Mesendoderm (in vitro differentiated cells): ENCODE measurements at regions not wholly inside any gene's neighbourhood (a gene's known extent, or its start where the extent isn't known, plus 50 kb on each side); places are given as distances from the start of the nearest gene placed in this dataset.

Experiments
- DNase-seq: peaks from one replicate; pipeline ENCODE4 v3.0.0; 2013
- H2AK5ac ChIP-seq: 2 replicates; pipeline ENCODE4 v1.6.1; 2013; ENCODE audit warnings: low read length, inconsistent platforms
- H2BK120ac ChIP-seq: 2 replicates; pipeline ENCODE4 v1.6.1; 2013; ENCODE audit warnings: low read depth, mild to moderate bottlenecking, low read length, moderate library complexity, mixed read lengths
- H2BK15ac ChIP-seq: replicated peaks from 2 replicates; pipeline ENCODE4 v1.6.1; 2013; ENCODE audit warnings: low read depth, mild to moderate bottlenecking, moderate library complexity
- H2BK5ac ChIP-seq: 2 replicates; pipeline ENCODE4 v1.6.1; 2013; ENCODE audit warnings: low read length, inconsistent platforms
- H3K18ac ChIP-seq: 2 replicates; pipeline ENCODE4 v1.6.1; 2013; ENCODE audit warnings: mild to moderate bottlenecking, low read length, mixed read lengths
- H3K23ac ChIP-seq: one replicate; pipeline ENCODE4 v1.6.1; 2013; ENCODE audit warnings: low read length
- H3K27ac ChIP-seq: 2 replicates; pipeline ENCODE4 v1.5.1; 2013; ENCODE audit warnings: low read depth, mild to moderate bottlenecking, inconsistent platforms, low read length, moderate library complexity
- H3K27me3 ChIP-seq: 2 replicates; pipeline ENCODE4 v1.6.1; 2013; ENCODE audit warnings: low read length, control low read depth, mild to moderate bottlenecking, inconsistent platforms; ENCODE audit not compliant: insufficient read depth, poor library complexity
- H3K36me3 ChIP-seq: 2 replicates; pipeline ENCODE4 v1.6.1; 2013; ENCODE audit warnings: low read length, inconsistent platforms; ENCODE audit not compliant: control insufficient read depth, insufficient read depth
- H3K4ac ChIP-seq: one replicate; pipeline ENCODE4 v1.6.1; 2013; ENCODE audit warnings: low read depth, mild to moderate bottlenecking, low read length, moderate library complexity
- H3K4me1 ChIP-seq: 2 replicates; pipeline ENCODE4 v1.6.1; 2013; ENCODE audit warnings: low read depth, low read length, inconsistent platforms; ENCODE audit not compliant: control insufficient read depth
- H3K4me2 ChIP-seq: 2 replicates; pipeline ENCODE4 v1.6.1; 2013; ENCODE audit warnings: low read length
- H3K4me3 ChIP-seq: 2 replicates; pipeline ENCODE4 v1.5.1; 2013; ENCODE audit warnings: mild to moderate bottlenecking, low read length
- H3K56ac ChIP-seq: one replicate; pipeline ENCODE4 v1.6.1; 2013; ENCODE audit warnings: low read length
- H3K79me1 ChIP-seq: 2 replicates; pipeline ENCODE4 v1.6.1; 2013; ENCODE audit warnings: low read length, inconsistent platforms
- H3K79me2 ChIP-seq: 2 replicates; pipeline ENCODE4 v1.6.1; 2013; ENCODE audit warnings: mild to moderate bottlenecking, low read length; ENCODE audit not compliant: control insufficient read depth, insufficient read depth
- H3K9ac ChIP-seq: 2 replicates; pipeline ENCODE4 v1.6.1; 2013; ENCODE audit warnings: low read length, inconsistent platforms
- H4K5ac ChIP-seq: one replicate; pipeline ENCODE4 v1.6.1; 2013; ENCODE audit warnings: low read length
- H4K8ac ChIP-seq: one replicate; pipeline ENCODE4 v1.6.1; 2013; ENCODE audit warnings: low read depth, mild to moderate bottlenecking, control low read depth, low read length, moderate library complexity
- WGBS: extraction: QIAGEN DNeasy Blood & Tissue Kit; methylation state at CpG from one replicate; pipeline ENCODE4 v1.1.7; 2013; ENCODE audit warnings: low lambda C conversion rate, missing lambda C conversion rate; ENCODE audit not compliant: insufficient coverage; ENCODE audit errors: extremely low coverage; 5-methylcytosine and 5-hydroxymethylcytosine counted together

- Histone ChIP-seq H3K27ac (no peak overlapping the region), H3K23ac (no peak overlapping the region), H2BK120ac (no peak overlapping the region), H3K18ac (no peak overlapping the region), H4K5ac (no peak overlapping the region), H3K79me1 (peaks cover 12% of the 10 kb centered on the region), H2AK5ac (no peak overlapping the region), H2BK5ac (no peak overlapping the region), H3K79me2 (peaks cover 27% of the 10 kb centered on the region), H3K4me3 (no peak overlapping the region), H3K4me1 (no peaks in the 10 kb centered on the region), H3K27me3 (no peaks in the 10 kb centered on the region), H3K4me2 (no peak overlapping the region), H2BK15ac (no peak overlapping the region), H3K4ac (no peak overlapping the region), H3K56ac (no peak overlapping the region), H3K9ac (no peak overlapping the region), H4K8ac (no peak overlapping the region), H3K36me3 (no peaks in the 10 kb centered on the region)
- DNase-seq, result no peak
- no CpG with 5 or more reads among the region's 4 CpGs for WGBS
These were observed 50.0 kb downstream of the PIK3C2A start for GRCh38 chr11:17157761-17158160.

- no peak overlapping the region for H3K4me3 ChIP-seq
- DNase-seq, result no peak
- no peaks in the 10 kb centered on the region for H3K36me3 ChIP-seq
- H4K8ac ChIP-seq, result no peak overlapping the region
- no peak overlapping the region for H3K4me2 ChIP-seq
- peaks cover 9% of the 10 kb centered on the region for H3K79me1 ChIP-seq
- H3K56ac ChIP-seq, result no peak overlapping the region
- H4K5ac ChIP-seq, result no peak overlapping the region
- no peak overlapping the region for H3K18ac ChIP-seq
- H2BK15ac ChIP-seq, result no peak overlapping the region
- H2BK5ac ChIP-seq, result no peak overlapping the region
- peaks cover 21% of the 10 kb centered on the region for H3K79me2 ChIP-seq
- H3K4me1 ChIP-seq, result no peaks in the 10 kb centered on the region
- no peak overlapping the region for H2BK120ac ChIP-seq
- H3K4ac ChIP-seq, result no peak overlapping the region
- no CpG with 5 or more reads among the region's 2 CpGs for WGBS
- no peak overlapping the region for H3K23ac ChIP-seq
- no peak overlapping the region for H3K9ac ChIP-seq
- H3K27me3 ChIP-seq, result no peaks in the 10 kb centered on the region
- H2AK5ac ChIP-seq, result no peak overlapping the region
- no peak overlapping the region for H3K27ac ChIP-seq
These were observed 51.5 kb downstream of the PIK3C2A start for GRCh38 chr11:17156283-17156682.

- H3K23ac ChIP-seq, result no peak overlapping the region
- WGBS, result no CpG with 5 or more reads among the region's 1 CpG
- H2AK5ac ChIP-seq, result no peak overlapping the region
- no peak overlapping the region for H4K5ac ChIP-seq
- H3K9ac ChIP-seq, result no peak overlapping the region
- H3K27me3 ChIP-seq, result no peaks in the 10 kb centered on the region
- H3K18ac ChIP-seq, result no peak overlapping the region
- H3K36me3 ChIP-seq, result no peaks in the 10 kb centered on the region
- H3K56ac ChIP-seq, result no peak overlapping the region
- H3K4me3 ChIP-seq, result no peak overlapping the region
- H3K4me2 ChIP-seq, result no peak overlapping the region
- H4K8ac ChIP-seq, result no peak overlapping the region
- no peaks in the 10 kb centered on the region for H3K4me1 ChIP-seq
- DNase-seq, result no peak
- peaks cover 11% of the 10 kb centered on the region for H3K79me2 ChIP-seq
- H3K27ac ChIP-seq, result no peak overlapping the region
- no peak overlapping the region for H2BK120ac ChIP-seq
- H3K4ac ChIP-seq, result no peak overlapping the region
- H2BK15ac ChIP-seq, result no peak overlapping the region
- H3K79me1 ChIP-seq, result peaks cover 5% of the 10 kb centered on the region
- no peak overlapping the region for H2BK5ac ChIP-seq
These were observed 53.2 kb downstream of the PIK3C2A start for GRCh38 chr11:17154409-17155159.

GRCh38 chr11:17153757-17154156, 54.0 kb downstream of the PIK3C2A start:
- no peak for DNase-seq
- no peak overlapping the region for H3K18ac ChIP-seq
- peaks cover 5% of the 10 kb centered on the region for H3K79me2 ChIP-seq
- H3K27ac ChIP-seq, result no peak overlapping the region
- no peak overlapping the region for H2BK5ac ChIP-seq
- no peaks in the 10 kb centered on the region for H3K36me3 ChIP-seq
- no peak overlapping the region for H3K4me3 ChIP-seq
- H3K9ac ChIP-seq, result no peak overlapping the region
- no peak overlapping the region for H4K8ac ChIP-seq
- H3K4me1 ChIP-seq, result no peaks in the 10 kb centered on the region
- H2BK120ac ChIP-seq, result no peak overlapping the region
- no peak overlapping the region for H3K56ac ChIP-seq
- WGBS, result no CpG with 5 or more reads among the region's 2 CpGs
- H3K79me1 ChIP-seq, result peaks cover 5% of the 10 kb centered on the region
- no peak overlapping the region for H3K23ac ChIP-seq
- no peak overlapping the region for H2AK5ac ChIP-seq
- H3K4me2 ChIP-seq, result no peak overlapping the region
- no peak overlapping the region for H4K5ac ChIP-seq
- no peaks in the 10 kb centered on the region for H3K27me3 ChIP-seq
- no peak overlapping the region for H3K4ac ChIP-seq
- no peak overlapping the region for H2BK15ac ChIP-seq

GRCh38 chr11:17152306-17152705, 55.5 kb downstream of the PIK3C2A start:
- no peak overlapping the region for H4K5ac ChIP-seq
- H3K18ac ChIP-seq, result no peak overlapping the region
- peaks cover 3% of the 10 kb centered on the region for H3K79me1 ChIP-seq
- no peaks in the 10 kb centered on the region for H3K27me3 ChIP-seq
- no peak overlapping the region for H3K27ac ChIP-seq
- peaks cover 2% of the 10 kb centered on the region for H3K79me2 ChIP-seq
- no peak overlapping the region for H3K56ac ChIP-seq
- no peak overlapping the region for H4K8ac ChIP-seq
- no peak overlapping the region for H2BK15ac ChIP-seq
- no peak overlapping the region for H2BK120ac ChIP-seq
- H2BK5ac ChIP-seq, result no peak overlapping the region
- H2AK5ac ChIP-seq, result no peak overlapping the region
- no peak for DNase-seq
- H3K4me3 ChIP-seq, result no peak overlapping the region
- H3K9ac ChIP-seq, result no peak overlapping the region
- no CpG with 5 or more reads among the region's 1 CpG for WGBS
- H3K4ac ChIP-seq, result no peak overlapping the region
- no peaks in the 10 kb centered on the region for H3K36me3 ChIP-seq
- H3K4me1 ChIP-seq, result no peaks in the 10 kb centered on the region
- H3K4me2 ChIP-seq, result no peak overlapping the region
- H3K23ac ChIP-seq, result no peak overlapping the region

- H3K4ac ChIP-seq, result no peak overlapping the region
- H3K27ac ChIP-seq, result no peak overlapping the region
- no peak overlapping the region for H4K5ac ChIP-seq
- H3K79me2 ChIP-seq, result no peaks in the 10 kb centered on the region
- H3K4me2 ChIP-seq, result no peak overlapping the region
- H3K9ac ChIP-seq, result no peak overlapping the region
- H3K18ac ChIP-seq, result no peak overlapping the region
- no peak overlapping the region for H2BK15ac ChIP-seq
- H3K23ac ChIP-seq, result no peak overlapping the region
- no peaks in the 10 kb centered on the region for H3K36me3 ChIP-seq
- no peaks in the 10 kb centered on the region for H3K27me3 ChIP-seq
- no peaks in the 10 kb centered on the region for H3K4me1 ChIP-seq
- H3K79me1 ChIP-seq, result peaks cover 3% of the 10 kb centered on the region
- no peak overlapping the region for H3K56ac ChIP-seq
- H2AK5ac ChIP-seq, result no peak overlapping the region
- H2BK5ac ChIP-seq, result no peak overlapping the region
- no peak overlapping the region for H2BK120ac ChIP-seq
- WGBS, result no CpG with 5 or more reads among the region's 2 CpGs
- H4K8ac ChIP-seq, result no peak overlapping the region
- DNase-seq, result no peak
- H3K4me3 ChIP-seq, result no peak overlapping the region
These were observed 57.3 kb downstream of the PIK3C2A start for GRCh38 chr11:17150521-17150920.
